GM18508 (cell line): ENCODE measurements at regions not wholly inside any gene's neighbourhood (a gene's known extent, or its start where the extent isn't known, plus 50 kb on each side); places are given as distances from the start of the nearest gene placed in this dataset.
"Not testable (repeated sequence)": the region's sequence is repeated elsewhere in the genome, so short reads cannot be mapped to it uniquely, and the experiment has no call there.

ENCODE experiments used
- ATAC-seq: cut with Tn5 transposase; IDR thresholded peaks from one replicate; pipeline ENCODE4 v1.9.1; 2021; ENCODE audit warnings: moderate number of reproducible peaks; ENCODE audit not compliant: insufficient read depth, unreplicated experiment

DNA sequence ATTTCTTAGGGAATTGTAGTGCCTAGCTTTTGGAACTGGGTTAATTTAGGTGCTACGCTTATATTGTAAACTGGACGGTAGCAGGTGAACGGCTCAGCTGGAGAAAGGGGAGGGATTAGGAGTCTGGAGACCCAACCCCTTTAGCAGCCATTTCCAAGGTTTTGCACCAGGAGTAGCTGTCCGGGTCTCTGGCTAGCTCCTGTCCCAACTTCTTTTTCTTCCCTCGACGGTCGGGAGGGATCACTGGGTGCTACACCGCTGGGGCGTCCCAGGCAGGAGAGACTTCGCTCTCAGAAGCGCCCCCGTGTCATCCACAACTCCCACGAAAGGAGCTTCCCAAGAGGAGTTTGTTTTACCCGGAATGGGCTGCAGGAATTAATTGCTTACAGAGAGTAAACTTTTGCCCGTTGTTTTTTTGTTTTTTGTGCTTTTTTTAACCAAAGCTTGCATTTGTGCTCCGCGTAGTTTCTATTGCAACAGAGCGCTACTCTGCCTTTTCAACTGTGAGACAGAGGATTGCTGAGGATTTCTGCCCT lies 1640.9 kb upstream of the C9orf72 start:
- ATAC-seq = no peak

DNA sequence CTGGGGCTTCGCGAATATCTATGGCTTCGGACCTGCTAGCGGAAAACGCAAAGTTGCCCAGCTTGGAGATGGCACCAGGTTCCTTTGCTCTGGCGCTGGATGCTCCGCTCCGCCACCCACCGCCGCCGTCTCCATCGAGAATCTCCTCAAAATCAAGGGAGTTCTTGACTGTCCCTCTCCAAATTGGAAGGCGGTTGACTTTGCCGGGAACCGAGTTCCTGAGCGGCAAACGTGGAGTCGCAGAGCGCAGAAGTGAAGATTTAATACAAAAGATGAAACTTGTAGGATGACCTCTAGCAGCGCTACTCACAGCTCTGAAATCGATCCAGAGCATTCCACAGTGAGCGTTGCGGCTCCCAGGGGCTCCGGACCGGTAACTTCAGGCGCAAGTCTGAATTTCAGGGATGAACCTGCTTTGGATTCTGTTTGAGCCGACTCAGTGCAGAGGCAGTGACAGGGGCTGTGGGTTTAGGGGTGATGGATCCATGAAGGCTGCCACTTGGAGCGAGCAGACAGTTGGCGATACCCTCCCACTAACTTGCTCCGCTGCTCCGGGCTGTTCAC lies 1641.5 kb upstream of the C9orf72 start:
- no peak for ATAC-seq

DNA sequence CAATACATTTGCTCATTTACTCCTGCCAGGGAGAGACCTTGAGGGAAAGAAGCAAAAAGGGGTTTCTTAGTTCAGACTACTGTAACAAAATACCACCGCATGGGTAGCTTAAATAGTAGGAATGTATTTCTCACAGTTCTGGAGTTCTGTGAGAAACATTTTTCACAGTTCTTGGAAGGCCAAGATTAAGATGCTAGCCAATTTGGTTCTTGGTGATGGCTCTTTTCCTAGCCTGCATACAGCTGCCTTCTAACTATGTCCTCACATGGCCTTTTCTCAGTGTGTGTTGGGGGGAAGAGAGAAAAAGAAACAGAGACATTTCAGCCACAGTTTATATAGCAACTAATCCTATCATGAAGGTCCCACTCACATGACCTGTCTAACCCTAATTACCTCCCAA lies 1644.7 kb upstream of the C9orf72 start:
- ATAC-seq = no peak

DNA sequence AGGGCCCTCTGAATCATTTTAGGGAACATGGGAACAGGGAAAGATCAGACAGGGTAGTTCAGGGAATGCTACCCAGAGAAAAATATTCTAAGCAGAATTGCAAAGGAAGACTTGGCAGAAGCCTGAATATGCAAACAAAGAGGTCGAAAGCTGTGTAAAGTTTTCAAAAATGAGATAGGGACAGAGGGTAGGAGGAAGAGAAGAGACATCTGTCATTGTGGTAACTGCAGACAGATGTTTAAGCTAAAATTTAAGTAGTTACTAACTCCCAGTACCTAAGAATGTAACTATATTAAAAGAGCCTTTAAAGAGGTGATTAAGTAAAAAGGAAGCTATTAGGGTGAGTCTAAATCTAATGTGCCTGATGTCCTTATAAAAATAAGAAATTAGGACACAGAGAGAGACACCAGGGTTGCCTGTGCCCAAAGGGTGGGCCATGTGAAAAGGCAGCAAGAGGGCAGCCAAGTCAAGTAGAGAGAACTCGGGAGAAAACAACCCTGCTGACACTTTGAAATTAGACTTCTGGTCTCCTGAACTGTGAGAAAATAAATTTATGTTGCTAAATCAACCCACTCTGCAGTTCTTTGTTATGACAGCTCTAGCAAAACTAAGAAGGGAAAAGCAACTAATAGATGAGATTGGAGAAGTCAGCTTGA lies 1647.4 kb upstream of the C9orf72 start:
- ATAC-seq = no peak

DNA sequence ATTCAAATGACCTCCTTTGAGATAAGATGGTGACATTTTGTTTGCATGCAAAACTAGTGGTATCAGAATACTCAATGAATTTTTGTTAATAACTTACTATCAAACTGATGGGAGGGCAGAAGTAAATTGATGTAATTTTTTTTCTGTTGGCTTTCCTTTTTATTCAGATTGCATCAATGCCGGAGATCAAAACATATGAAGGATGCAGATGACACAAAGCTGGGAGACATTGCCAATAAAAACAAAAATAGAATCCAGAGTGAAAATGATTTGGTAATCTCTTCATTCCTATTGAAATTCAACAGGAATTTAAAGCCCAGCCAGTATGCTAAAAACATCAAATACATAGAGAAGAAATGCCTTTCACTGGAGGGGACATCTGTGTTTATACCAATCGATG lies 1655.3 kb upstream of the C9orf72 start:
- no peak for ATAC-seq

DNA sequence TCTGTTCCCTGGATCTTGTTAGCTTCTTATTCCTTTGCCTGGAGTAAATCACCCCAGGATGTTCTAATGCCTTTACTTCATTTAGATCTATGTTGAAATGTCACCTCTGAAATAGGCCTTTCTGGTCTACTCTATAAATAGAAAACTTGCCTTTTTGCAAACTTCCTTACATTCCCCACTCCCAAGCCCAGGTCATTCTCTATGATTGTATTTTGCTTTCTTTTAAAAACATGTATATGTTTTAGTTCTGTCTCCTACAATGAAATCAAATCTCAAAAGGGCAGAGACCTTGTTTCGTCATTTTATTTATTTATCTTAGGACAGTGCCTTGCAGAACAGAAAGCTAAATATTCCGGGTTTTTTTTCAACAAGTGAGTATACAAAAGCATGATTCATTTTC lies 1657.7 kb upstream of the C9orf72 start:
- no peak for ATAC-seq

DNA sequence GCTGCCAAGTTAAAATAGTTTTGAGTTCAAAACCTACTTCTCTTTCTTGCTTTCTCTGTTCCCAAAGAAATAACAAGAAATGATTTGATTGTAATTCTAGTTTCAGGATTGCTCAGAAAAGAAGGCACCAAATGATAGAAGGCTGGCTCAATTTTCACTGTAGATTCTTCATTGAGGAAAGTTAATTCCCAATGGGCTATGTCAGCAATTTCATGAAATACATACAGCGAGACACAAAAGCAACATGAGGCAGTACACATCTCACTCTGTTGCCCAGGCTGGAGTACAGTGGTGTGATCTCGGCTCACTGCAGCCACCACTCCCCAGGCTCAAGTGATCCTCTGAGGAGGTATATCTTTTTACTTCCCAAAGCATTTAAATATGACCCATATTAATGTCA lies 1659.9 kb upstream of the C9orf72 start:
- no peak for ATAC-seq

DNA sequence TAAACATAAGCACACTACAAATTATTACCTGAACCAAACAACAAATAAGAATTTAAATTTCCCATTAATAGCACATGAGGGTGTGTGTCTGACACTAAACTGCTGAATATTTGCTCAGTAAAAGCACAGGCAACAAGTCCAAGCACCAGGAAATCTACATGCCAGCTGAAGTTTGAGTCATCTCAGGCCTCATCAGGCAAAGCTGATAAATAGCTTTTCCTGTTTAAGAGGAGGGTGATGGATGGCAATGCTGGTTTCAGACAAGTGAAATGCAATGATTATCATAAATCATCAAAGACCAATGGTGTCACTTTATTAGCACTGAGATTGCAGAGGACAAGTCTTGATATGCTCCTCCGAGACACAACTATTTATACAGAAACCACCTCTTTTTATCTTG lies 1668.0 kb upstream of the C9orf72 start:
- ATAC-seq = no peak

DNA sequence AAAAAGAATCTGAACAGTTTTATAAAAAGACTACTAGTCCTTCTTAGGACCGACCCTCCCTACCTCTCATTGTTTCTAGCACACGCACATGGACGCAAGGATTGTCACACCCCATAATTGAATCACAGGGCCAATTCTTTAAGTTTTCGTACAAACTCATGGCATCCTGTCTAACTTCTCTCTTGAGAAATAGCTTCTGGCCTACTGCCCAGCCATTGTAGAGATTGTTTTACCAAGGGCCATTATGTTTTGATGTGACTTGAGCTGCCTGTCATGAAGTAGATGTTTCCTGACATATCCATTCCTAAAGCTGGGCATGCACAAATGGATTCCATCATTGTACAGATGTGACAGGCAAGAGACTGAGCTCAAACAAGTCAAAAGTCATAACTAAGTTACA lies 1672.1 kb upstream of the C9orf72 start:
- no peak for ATAC-seq

DNA sequence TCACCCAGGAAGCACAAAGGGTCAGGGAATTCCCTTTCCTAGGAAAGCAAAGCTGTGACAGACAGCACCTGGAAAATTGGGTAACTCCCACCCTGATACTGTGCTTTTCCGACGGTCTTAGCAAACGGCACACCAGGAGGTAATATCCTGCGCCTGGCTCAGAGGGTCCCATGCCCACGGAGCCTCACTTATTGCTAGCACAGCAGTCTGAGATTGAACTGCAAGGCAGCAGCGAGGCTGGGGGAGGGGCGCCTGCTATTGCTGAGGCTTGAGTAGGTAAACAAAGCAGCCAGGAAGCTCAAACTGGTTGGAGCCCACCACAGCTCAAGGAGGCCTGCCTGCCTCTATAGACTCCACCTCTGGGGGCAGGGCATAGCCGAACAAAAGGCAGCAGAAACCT lies 1697.1 kb upstream of the C9orf72 start:
- not testable (repeated sequence) for ATAC-seq

DNA sequence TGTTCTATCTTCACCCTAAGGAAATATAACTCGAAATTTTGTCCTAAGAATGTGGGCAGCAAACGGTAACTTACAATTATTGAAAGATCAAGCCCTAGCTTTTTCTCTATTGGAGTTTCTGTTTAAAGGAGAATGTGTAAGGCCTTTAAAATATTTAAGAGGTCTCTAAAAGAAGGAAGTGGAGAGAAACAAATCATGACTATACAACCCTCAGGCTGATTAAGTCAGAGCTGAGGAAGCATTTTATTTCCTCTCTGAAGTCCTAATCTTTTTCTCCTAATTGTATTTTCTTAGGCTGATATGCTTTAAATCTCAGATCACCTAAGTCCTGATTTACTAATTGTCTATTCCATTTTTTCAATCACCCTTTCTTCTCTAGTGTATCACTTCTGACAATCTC lies 1708.8 kb upstream of the C9orf72 start:
- no peak for ATAC-seq

DNA sequence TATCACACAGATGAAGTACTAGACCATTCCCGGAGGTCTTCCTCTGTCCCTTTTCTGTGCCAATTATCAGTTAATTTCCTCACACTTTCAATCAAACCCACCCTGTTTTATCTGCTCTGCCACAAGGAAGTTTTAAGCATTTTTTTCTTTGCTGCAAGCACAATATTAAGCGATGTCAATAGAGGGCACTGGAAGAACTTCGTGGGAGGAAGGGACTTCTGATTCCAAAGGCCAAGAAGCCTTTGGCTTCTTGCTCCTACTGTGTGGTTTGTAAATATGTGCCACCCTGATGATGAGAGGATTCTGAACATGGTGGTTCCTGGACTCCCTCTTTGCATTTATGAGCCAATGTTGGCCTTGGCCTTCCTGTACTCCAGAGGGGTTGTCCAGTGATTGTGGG lies 1712.5 kb upstream of the C9orf72 start:
- no peak for ATAC-seq

DNA sequence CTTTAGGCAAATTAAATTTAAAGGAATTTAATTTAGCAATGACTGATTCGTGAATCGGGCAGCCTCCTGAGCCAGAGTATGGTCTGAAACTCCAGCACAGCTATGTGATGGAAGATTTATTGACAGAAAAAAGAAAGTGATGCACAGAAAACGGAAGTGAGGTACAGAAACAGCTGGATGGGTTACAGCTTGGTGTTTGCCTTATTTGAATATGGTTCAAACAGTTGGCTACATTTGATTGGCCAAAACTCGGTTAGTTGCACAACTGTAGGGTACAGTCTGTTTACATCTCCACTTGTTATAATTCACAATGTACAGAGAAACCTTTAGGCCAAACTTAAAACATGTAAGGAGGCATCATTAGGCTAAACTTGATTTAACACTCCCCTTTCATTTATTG lies 1716.1 kb upstream of the C9orf72 start:
- ATAC-seq = no peak

DNA sequence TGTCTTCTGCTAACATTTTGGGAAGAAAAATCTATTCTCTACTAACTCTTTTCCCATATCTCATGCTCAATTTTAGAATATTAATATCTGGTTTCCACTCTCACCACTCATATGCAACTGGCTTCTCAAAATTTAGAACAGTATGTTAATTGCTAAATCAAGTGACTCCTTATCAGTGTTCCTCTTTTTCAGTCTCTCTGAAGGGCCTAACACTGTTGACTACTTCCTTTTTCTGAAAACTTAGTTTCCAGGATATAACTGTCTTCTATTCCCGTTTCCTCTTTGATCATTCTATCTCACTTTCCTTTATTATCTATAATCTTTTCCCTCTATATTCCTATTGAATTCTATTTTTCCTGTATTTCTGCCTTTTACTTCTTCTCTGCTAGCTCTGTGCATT lies 1717.2 kb upstream of the C9orf72 start:
- no peak for ATAC-seq

DNA sequence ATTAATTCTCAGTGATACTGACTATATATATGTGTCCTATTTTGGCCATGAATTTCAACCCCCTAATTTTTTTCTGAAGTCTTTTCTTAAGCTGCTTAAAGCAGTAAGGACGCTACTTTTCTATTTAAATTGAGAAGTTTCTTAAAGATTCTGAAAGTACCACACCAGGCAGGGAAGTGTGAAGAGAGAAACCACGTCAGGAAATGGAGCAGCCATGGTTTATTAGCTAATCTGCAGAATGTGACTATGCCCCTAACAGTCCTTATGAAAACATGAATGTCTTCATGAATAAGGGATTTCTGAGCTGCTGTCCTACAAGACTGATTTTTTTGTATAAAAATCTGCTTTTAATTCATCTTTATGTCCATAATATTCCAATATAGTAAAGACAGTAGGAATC lies 1724.3 kb upstream of the C9orf72 start:
- no peak for ATAC-seq

DNA sequence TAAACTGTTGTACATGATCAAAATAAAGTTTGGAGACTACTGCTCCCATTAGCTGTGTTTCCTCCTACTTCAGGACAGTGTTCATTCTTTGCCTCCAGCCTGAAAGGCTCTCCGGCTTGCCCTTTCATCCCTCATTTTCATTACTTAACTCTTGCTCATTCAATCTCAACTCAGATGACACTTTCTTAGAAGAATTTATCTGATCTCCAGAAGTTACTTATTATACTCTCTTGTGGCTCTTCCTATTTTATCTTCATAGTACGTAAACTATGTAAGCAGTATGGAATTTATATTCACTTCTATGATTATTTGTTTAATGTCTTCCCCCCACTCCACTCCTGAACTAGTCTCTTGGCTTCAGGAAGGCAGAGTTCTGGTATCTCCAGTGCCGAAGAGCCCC lies 1737.9 kb upstream of the C9orf72 start:
- no peak for ATAC-seq

DNA sequence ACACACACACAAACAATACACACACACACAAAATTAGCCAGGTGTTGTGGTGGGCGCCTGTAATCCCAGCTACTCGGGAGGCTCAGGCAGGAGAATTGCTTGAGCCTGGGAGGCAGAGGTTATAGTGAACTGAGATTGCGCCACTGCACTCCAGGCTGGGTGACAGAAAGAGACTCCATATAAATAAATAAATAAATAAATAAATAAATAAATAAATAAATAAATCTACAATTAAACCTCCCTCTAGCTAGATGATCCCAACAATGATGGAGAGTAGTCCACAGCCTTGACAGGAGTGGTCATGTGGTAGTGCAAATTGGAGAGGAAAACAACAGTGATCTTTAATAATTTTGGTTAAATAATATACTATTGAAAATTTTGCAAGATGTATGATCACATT lies 1739.0 kb upstream of the C9orf72 start:
- ATAC-seq = no peak

DNA sequence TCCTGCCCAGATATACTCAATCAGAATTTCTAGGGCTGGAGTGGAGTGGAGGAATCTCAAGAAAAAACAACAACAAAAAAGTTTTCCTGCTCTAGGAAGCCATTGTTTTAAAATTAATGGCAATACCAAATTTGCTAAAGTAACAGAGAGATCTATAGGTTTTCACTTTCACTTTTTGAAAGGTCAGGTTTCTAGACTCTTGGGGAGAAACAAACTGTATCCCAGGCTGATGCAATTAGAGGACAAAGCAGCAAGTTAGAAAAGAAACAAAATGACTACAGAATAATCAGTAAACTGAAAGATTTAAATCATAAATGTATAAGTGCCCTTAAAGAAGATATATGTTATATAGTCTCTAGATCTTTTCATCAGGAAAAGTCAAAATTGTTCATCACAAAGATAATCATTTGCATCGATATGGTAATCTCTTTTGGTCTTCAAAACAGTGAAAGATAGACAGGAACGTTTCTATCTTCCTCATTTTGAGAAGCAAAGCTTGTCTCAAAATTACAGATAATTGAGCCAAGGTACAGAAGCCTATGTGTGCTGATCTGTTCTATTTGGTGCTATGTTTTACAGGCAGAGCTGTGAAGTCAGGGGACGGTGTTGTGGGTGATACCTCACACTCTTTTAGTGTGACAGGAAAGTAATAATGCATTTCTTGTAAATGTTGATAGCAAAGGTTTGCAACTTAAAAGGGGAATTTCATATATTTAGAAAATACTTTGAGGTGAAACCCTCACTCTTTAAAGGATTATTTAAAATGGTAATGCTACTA lies 1746.6 kb upstream of the C9orf72 start:
- ATAC-seq = no peak

DNA sequence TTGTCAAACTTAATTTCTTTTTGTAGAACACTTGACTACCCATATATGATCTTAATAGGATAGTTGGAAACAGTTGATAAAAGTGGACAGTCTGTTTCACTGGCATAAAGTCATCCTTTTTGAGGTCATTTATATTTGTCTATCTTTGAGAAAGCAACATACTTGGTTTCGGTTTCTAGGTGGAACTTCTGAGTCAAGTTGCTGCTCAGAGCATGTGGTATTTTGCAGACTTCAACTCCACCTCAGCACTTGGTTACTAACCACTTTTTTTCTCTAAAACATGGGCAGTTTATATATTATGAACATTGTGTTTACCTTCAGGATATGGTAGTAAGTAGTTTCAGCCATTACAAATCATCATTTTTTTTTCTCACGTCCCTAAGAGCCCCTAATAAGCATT lies 1749.0 kb upstream of the C9orf72 start:
- ATAC-seq = peak; percentile 49

DNA sequence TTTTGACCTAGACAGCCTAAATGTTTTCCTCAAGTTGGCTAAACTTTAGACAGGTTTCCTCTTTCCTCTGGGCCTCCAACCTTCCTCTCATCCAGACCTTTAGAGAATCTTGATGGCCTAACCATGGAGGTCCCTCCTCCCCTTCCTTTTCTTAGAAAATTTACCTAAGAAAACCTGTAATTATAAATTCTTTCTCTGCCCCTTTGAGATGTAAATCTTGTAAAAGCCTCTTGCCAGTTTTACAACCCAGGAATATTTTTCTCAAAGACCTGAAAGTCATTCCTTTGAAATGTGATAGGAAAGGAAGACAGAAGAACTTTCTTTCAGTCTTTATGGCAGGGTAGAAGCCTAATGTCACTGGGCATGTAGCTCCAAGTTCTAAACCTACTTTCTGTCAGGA lies 1752.6 kb upstream of the C9orf72 start:
- ATAC-seq = no peak

DNA sequence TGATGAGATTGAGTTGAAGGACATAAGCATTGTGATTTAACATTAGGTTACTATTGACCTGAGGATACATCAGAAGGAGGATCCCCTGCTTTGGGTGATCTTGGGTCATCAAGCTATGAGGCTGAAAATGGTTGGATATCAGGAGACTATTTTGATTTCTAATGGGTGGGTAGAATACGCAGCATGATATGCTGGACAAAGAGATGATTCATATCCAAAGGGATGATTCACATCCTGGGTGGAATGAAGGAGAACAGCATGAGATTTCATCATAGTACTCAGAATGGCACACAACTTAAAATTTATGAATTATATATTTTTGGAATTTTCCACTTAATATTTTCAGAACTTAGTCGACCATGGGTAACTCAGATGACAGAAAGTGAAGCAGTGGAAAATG lies 1759.5 kb upstream of the C9orf72 start:
- ATAC-seq = no peak

DNA sequence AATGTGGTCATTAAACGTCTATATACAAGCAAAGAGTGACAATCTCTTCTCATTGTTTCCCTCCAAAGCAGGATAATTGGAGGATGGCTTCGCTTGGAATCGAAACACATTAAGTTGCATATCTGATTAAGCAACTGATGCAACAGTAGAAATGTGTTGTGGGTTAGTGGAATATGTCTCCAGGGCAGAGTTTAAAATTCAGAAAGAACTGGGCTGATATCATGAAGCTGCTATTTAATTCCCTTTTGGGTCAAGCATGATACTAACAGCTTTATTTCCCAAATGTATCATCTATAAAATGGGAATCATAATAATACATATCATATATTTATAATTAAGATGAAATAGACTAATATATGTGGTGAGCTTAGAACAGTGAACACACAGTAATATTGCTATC lies 1763.0 kb upstream of the C9orf72 start:
- ATAC-seq = no peak
